ENCODE measurements at regions not wholly inside any gene's neighbourhood (a gene's known extent, or its start where the extent isn't known, plus 50 kb on each side); places are given as distances from the start of the nearest gene placed in this dataset.

DNA sequence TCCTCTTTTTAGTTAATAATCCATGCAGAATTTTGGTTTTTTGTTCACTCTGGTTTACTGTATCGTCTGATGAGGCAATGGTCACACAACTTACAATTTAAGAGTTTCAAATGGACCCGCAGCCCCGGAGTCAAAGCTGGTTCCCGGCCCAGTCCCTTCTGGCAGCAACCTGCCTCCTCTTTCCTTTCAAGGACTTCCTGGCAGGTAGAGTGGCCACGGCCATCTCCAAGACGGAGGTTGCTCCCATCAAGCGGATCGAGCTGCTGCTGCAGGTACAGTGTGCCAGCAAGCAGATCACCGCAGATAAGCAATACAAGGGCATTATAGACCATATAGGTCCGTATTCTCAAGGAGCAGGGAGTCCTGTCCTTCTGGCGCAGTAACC, 218.2 kb downstream of the GJA1 start:
- no peak for TF ChIP-seq CTCF (conservative IDR thresholded peaks at IDR 0.05; ENCODE audit: low read length)
- TF ChIP-seq EZH2phosphoT487 (IDR thresholded peaks at IDR 0.05; ENCODE audit: borderline replicate concordance), result no peak

Measured in Loucy (cell line).